Femur (tissue), 1 donor: ENCODE measurements at regions not wholly inside any gene's neighbourhood (a gene's known extent, or its start where the extent isn't known, plus 50 kb on each side); places are given as distances from the start of the nearest gene placed in this dataset.
A peak's percentile ranks its signal among the peaks of the same experiment; 100 is the strongest.

Experiments used
- DNase-seq: peaks from one replicate; pipeline ENCODE4 v3.0.0-alpha.2; 2017

DNA sequence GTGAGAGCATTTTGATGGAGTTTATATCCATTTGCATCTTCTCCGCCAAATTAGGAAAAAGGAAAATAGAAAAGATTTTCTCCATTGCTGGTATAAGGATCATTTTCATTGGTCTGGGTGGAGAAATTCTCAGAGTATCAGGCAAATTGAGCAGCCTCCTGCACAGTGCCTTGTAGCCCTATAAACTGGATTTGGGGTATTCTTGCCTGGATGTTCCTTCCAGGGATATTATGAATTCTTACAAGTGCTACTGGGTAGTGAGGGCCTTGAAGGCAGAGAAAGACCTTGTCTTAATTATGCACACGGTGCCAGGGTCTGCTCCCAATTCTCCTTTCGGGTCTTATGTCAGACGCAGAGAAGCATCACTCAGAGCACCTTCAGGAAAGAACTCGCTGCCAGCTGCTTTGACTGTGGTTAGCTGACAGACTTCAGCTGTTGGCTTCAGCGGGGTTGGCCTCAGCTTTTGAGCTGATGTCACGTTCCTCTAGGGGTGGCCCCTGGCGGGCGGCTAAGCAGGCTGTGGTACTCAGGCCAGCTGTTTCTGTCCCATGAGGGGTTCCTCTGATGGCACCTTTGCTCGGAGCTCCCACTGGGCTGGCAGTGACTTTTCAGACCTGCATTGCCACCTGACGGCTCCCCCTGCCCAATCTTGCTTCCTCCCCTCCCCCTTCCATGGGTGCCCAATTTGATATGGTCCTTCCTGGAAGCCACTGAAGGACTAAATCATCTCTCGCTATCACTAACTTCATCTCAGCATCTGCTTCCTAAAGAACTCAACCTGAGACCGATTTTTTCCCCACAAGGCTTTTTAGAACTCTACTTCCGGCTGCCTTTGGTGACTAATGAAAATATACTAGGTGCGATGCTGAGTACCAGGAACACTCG lies 519.5 kb downstream of the BCOR start:
- DNase-seq, result peak; percentile 64

DNA sequence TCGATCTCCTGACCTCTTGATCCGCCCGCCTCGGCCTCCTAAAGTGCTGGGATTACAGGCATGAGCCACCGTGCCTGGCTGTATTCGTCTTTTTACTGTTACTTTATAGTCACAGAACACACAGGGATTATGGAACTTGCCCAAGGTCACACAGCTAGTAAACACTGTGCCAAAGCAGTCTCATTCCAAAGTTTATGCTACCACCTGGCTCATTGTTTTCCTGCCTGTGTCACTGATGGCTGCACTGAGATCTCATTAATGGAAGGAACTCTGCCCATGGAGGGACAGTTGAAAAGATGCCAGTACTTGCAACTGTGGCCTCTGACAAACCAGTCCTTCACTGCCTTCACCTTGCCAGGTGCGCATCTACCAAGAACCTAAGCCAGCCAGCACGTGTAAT lies 517.7 kb downstream of the BCOR start:
- no peak for DNase-seq

DNA sequence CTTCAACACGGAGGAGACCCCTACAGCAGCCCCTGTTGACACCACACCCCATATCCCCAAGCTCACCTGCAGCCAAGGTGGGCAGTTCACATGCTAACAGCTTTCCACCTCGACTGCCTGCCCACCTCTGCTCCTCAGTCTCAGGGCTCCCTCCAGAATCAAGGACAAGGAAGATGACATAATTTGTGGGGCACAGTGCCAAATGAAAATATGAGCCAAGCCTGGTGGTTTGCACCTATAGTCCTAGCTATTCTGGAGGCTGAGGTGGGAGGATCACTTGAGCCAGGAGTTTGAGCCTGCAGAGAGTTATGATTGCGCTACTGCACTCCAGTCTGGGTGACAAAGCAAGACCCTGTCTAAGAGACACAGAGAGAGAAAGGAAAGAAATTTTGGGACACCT lies 516.3 kb downstream of the BCOR start:
- DNase-seq, result no peak

DNA sequence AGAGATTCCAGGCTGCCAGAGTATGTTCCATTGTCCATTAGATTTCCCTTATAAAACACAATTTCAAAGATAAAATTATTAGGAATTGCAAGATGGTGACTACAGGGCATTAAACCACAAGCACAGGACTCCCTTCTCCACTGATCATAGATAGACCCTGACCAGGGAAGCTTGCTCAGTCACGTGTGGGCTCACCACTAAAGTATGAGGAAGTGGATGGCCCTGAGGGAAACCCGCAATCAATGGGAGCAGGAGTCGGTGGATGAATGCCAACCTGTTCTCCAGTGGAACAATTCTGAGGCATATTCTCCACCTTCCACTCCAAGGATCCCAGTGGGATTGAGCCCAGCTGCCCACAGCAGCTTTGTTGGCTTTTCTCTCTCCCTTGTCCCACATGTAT lies 515.7 kb downstream of the BCOR start:
- no peak for DNase-seq

DNA sequence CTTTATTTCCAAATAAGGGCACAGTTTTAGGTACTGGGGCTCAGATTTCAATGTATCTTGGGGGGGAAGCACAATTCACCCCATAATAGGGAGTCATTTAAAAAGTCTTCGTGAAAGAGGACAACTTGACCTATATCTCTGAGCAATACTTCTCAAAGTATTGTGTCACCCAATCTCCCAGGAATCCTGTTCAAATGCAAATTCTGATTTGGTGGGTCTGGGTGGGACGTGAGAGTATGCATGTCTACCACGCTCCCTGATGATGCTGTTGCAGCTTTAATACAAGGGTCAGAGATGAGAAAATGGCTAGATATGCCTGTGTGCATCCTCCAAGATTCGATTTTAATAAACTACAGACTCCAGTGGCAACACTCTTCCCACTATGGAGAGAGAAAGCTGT lies 514.8 kb downstream of the BCOR start:
- no peak for DNase-seq

DNA sequence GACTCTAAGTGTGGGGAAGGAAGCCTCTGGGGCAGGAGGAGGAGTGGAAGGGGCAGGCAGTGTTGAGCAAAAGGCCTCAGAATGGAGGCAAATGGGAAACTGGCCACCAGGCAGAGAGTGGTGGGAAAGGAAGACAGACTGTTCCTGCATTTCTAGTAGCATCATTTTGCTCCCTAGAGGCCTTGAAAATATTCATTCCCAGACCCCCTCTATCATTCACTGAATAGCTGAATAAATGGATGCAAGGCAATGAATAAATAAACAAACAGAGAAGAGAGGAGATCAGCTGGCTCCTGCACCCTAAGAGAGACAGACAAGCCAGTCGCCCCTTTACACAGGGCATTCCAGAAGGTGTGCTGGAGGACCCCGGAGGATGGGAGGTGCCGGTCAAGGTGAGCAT lies 511.9 kb downstream of the BCOR start:
- no peak for DNase-seq

DNA sequence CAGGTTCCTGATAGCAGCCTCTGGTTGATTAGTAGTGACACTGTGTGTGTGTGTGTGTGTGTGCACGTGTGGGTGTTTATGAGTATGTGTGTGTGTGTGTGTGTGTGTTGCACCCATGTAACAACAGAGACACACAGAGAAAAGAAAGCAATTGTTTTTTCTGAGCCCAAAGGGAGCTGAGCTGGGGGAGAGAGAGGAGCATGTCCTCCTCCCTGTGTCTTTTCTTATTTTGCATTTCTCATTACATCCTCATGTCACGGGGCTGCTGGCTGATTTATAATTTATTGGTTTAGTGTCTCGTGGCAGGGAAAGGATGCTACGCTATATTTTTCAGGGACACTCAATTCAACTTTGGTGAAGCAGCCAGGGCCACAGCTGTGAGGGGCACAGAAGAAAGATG lies 511.4 kb downstream of the BCOR start:
- DNase-seq, result no peak

DNA sequence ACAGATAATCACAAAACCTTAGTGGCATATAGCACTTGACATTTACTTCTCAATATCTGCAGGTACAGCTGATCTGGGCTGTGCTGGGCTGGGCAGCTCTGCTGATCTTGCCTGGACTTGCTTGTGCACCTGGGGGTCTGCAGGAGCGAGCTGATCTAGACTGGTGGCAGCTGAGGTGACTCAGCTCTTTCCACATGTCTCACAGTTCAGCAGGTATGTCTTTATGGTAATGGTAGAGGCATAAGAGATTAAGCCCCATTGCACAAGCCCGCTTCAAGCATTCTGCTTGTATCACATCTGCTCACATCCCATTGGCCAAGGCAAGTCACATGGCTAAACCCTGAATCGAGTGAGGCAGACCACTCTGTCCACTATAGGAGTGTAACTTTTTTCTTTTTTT lies 506.7 kb downstream of the BCOR start:
- no peak for DNase-seq

DNA sequence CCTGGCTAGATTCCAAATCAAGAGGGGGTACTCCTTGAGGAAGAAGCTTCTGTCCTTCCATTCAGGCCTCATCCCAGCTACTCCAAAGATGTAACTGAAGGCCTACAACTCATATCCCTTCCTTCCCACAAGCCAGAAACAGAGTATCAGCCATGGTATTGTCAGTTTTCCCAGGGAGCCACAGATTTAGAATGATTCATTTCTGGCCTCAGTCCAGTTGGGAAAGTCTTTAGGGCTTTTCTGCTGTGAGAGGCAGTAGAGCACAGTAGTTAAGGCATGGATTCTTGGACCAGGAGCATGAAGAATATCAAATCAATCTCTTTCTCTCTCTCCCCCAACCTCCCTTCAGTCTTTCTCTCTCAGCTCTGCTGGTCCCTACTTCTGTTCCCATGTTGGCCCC lies 505.0 kb downstream of the BCOR start:
- no peak for DNase-seq

DNA sequence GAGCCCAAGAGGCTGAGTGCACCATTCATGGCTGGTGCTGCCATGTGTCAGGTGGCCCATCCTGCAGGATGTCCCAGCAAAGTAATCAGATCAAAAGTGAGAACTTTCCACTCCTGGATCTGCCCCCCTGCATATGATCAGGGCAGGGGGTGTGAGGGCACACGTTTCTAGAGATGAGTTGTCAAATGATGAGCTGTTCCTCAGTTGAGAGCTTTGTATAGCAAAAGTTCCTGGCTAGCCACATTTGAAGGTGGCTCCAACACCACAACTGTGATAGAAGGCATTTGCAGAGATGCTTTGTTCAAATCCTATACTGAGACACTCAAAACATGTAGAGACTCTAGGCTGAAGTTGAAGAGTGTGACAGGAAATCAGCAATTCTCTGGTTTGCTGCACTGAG lies 501.8 kb downstream of the BCOR start:
- DNase-seq, result no peak

DNA sequence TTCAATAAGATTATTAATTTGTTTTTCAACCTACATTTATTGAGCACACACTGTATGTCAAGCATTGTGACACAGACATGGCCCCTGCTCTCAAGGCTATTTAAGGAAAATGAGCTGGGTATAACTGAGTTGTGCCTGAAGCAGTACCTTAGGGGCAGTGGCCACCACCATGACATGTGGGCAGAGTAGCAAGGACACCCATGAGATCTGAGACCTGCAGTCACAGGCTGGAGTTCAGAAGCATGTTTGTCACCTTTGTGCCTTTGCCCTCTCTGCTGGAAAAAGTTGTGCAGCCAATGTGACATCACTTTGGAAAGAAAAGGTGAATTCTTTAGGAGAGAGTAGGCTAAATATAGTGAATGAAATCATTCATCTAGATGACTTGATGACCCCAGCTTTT lies 501.3 kb downstream of the BCOR start:
- DNase-seq, result no peak

DNA sequence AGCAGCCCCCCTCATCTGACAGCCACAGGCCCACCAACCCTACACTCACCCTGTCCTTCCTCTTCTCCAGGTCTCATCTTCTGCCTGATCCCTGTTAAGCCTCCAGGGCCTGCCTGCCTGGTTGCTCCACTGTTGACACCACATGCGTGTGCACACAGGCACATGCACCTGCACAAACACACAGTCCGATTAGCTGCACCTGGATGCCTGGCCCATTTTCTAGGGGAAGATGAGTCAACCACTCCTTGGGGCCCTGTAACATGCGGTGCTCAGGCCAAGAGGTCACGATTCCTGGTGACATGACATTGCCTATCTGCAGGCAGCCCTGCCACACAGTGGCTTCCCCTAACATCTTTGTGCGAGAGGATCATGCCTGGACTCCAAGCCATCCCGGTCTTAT lies 498.4 kb downstream of the BCOR start:
- no peak for DNase-seq

DNA sequence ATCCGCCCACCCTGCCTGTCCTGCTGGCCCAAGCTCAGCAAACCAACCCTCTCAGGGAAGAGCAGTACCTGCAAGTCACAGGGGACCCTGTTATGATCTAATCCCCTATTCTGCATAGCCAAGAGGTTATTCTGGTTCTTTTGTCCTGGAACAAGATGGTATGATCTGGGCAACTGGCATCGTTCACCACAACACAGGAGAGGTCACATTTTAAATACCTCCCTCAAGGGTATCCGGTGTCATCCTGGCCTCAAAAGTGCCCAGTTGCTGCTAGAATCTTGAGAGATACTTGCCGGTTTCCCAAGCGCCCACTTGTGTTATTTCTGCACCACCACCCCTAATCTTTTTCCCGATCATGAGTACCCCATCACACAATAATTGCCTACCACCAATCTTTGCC lies 497.5 kb downstream of the BCOR start:
- DNase-seq, result no peak

DNA sequence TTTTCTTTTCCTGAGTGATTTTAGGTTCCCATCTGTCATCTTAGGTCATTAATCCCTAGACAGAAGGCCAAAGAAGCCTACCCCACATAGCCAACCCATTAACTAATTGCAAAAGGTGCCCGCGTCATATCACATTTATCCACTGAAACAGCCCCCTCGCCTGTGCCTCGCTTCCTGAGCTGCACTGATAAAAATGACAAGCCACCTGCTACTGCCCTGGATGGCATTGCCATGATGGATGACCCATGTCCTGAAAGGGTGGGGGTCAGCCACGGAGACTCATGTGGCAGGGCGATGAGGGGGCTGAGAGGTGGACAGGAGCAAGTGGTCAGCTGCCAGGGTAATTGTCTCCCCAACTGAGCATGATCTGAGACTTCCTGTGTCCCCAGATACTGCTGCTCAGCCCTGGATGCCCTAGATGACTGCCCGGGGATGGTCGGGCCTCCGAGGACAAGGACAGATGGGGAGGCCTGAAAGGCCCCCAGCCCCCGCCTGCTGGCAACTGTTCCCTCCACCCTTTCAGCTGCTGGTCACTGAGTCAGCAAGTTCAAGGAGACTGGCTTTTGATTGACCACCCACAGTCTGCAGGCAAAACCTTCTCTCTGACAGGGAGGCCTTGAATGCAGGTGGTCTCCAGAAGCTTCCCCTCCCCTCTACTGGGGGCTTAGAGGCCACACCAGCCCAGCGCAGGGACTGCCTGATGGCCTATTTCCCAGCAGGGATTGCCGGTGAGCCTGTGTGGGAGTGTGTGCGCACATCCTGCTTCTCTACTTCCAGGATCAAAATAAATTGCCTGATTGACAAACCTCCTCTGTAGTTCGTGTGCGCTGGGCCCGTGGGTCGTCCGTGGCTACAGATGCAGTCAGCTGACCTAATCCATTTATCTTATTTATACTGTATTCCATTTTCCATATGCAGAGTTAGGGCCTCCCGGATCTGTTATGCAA lies 496.3 kb downstream of the BCOR start:
- DNase-seq, result no peak

DNA sequence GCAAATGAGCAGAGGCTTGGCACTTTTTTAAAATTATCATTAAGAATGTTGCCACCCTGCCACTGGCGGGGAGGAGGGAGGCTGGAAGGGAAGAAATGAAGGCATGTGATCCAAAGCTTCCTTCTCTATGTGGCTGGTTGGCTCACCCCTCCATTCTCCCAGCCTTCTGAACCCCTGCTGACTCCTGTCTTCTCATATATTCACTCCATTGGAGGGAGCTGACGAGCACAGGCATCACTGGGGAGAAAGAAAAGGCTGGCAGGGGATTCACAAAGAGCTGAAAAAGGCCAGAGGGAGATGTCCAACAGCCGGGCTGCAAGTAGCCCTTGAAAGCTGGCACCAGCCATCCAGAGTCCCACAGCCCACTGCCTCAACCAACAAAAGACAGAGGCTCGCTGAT lies 495.6 kb downstream of the BCOR start:
- DNase-seq, result no peak

DNA sequence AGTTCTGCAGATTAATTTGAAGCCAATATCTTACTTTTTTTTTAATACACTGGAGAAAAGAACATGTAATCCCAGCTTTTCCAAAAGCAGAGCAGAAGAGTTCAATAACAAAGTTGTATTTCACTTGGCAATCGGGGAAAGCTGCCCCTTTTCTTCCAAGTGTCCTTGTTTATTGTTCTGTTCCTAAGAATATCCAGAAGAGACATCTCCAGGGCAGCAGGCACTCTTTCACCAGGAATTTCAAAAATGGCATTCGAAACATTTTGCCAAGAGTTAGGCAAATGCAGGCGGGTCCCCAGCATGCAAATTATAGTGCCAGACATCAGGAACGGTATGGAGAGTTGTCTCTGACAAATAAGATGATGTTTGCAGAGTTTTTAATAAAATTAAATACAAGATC lies 494.5 kb downstream of the BCOR start:
- DNase-seq, result no peak

DNA sequence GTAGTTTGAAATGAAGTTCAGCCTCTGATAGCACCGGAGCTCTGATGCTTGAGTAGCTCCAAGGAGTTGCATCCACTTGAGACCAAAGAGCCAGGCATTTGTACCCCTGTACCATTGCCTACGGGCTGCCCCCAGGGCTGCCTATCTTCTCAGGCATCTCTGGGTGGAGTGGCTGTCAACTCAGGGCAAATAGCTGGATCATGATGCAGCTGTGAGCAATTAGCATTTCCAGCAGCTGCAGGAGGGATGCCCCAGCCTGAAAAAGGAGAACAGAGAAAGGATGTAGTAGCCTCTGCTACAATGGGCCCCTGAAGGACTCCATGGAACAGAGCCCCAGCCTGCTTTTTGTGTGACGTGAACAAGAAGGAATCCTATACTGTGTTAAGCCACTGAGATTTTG lies 492.6 kb downstream of the BCOR start:
- DNase-seq, result peak; percentile 31

DNA sequence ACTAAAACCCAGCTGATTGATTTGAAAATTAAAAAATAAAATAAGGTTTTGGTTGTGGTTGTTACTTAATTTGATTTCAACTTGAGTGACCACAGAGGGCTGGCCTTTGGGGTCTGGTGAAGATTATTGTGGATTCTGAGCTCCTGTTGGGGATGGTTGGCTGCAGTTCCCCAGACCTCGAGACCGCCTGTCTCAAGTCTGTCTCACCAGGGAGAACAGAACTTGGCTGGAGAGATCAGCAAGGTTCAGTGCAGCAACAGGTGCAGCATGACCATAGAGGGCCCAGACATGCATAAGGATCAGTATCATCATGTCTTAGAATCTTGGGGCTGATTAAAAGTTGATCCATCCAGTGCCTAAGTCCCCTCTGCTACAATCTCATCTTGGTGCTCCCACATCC lies 491.9 kb downstream of the BCOR start:
- no peak for DNase-seq

DNA sequence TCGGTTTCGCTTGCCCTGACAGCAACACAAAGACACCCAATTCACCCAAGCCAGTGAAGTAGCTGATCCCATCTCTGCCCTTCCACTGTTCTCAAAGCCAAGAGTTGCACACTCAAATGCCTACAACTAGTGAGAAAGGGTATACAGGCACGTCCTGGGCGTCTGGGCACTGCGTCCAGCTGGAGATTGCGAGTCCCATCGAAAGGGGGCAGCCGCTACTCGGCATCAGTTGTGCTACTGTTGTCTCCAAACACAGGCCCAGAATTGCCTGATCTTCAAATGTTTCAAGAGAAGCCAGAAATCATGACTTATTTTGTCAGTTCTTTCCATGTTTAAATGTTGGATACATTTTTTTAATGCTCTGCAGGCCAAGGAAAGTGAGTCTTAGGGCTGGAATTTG lies 487.8 kb downstream of the BCOR start:
- no peak for DNase-seq

DNA sequence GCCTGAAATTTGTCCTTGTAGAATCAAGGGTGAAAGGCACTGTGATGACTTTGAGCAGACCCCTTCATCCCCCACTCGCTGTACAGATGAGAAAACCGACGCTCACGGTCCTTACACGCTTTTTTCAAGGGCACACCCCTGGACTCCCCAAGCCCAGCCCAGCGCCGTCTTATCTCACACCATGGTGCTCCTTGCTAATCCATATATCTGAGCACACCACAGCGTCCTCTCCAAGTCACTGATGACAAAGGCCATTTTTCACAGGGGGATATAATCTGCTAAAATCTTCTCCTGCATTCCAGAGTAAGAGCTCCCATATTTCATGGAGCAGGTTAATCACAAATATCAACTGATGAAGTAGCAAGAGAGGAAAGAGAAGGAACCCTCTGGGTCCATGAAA lies 486.3 kb downstream of the BCOR start:
- no peak for DNase-seq

DNA sequence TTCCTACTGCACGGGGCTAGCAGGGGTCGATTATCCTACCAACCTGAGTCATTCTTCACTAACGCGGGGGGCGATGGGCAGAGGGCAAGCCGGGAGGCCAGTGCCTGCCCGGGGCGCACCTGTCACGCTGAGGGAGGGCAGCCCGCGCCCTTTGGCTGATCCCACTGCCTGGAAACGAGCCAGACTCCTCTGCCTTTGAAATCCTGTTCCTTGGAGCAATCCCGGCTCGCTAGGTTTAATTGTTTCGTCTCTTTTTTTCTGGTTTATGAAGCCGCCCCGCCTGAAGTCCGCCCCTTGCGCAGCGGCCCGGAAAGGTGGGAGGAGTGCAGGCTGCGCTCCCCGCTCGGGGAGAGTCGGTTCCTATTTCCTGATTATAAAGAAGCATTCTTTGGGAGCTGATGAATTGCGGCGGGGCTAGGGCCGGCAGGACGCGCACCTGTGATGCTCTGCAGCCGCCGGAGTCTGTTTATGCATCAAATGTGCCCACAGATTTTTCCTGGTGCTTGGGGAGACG lies 484.2 kb downstream of the BCOR start:
- peak; percentile 62 for DNase-seq

DNA sequence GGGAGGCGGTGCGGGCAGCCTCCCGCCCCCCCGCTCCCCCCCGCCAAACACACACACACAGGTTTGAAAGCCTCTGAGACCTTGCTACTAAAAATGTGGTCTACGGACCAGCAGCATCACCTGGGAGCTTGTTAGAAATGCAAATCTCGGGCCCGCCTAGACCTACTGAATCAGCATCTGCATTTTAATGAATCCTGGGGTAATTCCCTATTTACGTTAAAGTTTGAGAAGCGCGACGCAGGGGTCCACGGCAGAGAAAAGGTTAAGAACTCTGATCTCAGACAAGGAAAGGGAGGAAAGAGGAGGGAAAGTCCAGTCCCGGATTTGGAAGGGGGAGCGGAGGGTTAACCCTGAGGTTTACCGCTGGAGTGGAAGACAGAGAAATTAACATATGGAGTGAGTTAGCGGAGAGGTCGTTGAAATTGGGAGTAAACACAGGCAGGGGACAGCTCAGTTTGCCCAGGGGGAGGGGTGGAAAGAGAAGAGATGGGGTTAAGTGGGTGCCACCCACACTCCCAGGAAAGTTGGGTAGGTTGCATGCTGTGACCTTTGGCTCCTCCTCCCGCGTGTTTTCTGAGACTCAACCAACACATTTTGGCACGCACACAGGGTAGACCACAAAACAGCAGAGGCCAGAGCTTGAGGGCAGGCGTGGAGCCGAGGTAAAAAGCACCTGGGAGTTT lies 483.6 kb downstream of the BCOR start:
- DNase-seq, result no peak

DNA sequence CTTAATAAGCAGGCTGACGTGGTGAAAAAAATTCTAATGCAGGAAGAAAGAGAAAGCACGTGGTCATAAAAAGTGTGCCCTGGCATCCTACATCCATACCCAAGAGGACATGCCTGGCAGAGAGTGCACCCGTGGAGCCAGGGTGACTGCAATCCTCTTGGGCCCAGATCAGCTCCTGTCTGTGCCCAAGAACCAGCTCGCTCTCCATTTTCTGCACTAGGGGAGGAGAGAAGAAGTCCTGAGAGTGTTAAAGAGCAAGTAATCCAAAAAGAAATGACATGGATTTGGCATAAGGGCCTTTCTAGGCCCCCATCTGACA lies 483.1 kb downstream of the BCOR start:
- DNase-seq, result no peak
